Stimulated activated CD4-positive, alpha-beta T cell treated with anti-CD3 and anti-CD28 coated beads, Interleukin-4, amount 100 ng/mL, for 24 hours (primary cell): ENCODE measurements at regions not wholly inside any gene's neighbourhood (a gene's known extent, or its start where the extent isn't known, plus 50 kb on each side); places are given as distances from the start of the nearest gene placed in this dataset.
"Not testable (repeated sequence)": the region's sequence is repeated elsewhere in the genome, so short reads cannot be mapped to it uniquely, and the experiment has no call there.

ENCODE experiments used
- DNase-seq: peaks from one replicate; pipeline ENCODE4 v3.0.0-alpha.2; 2020

GRCh38 chr16:72590151-72590937, 418.4 kb upstream of the PMFBP1 start:
- no peak for DNase-seq

- DNase-seq: no peak
Measured at GRCh38 chr16:72588551-72588950, 416.6 kb upstream of the PMFBP1 start.

GRCh38 chr16:72578061-72578460, 406.1 kb upstream of the PMFBP1 start:
- not testable (repeated sequence) for DNase-seq

- no peak for DNase-seq
Measured at GRCh38 chr16:72576189-72576588, 404.2 kb upstream of the PMFBP1 start.

GRCh38 chr16:72569677-72570076, 397.7 kb upstream of the PMFBP1 start:
- DNase-seq: no peak

GRCh38 chr16:72568502-72568901, 396.5 kb upstream of the PMFBP1 start:
- DNase-seq: no peak

GRCh38 chr16:72566174-72566573, 394.2 kb upstream of the PMFBP1 start:
- no peak for DNase-seq

- no peak for DNase-seq
Measured at GRCh38 chr16:72565106-72565505, 393.2 kb upstream of the PMFBP1 start.

GRCh38 chr16:72560617-72561016, 388.7 kb upstream of the PMFBP1 start:
- DNase-seq: no peak

GRCh38 chr16:72558501-72558900, 386.5 kb upstream of the PMFBP1 start:
- DNase-seq: no peak

- DNase-seq: no peak
Measured at GRCh38 chr16:72554935-72555334, 383.0 kb upstream of the PMFBP1 start.

- DNase-seq: no peak
Measured at GRCh38 chr16:72552654-72553053, 380.7 kb upstream of the PMFBP1 start.

GRCh38 chr16:72551649-72552048, 379.7 kb upstream of the PMFBP1 start:
- no peak for DNase-seq

- DNase-seq: no peak
Measured at GRCh38 chr16:72549878-72550277, 377.9 kb upstream of the PMFBP1 start.

- DNase-seq: no peak
Measured at GRCh38 chr16:72542102-72542501, 370.1 kb upstream of the PMFBP1 start.

GRCh38 chr16:72537664-72538063, 365.7 kb upstream of the PMFBP1 start:
- no peak for DNase-seq

- no peak for DNase-seq
Measured at GRCh38 chr16:72536723-72537435, 364.9 kb upstream of the PMFBP1 start.

GRCh38 chr16:72532906-72533410, 361.0 kb upstream of the PMFBP1 start:
- DNase-seq: no peak

GRCh38 chr16:72530434-72530833, 358.5 kb upstream of the PMFBP1 start:
- no peak for DNase-seq

GRCh38 chr16:72523087-72523486, 351.1 kb upstream of the PMFBP1 start:
- DNase-seq: no peak

GRCh38 chr16:72517154-72517553, 345.2 kb upstream of the PMFBP1 start:
- DNase-seq: no peak

- no peak for DNase-seq
Measured at GRCh38 chr16:72511171-72511570, 339.2 kb upstream of the PMFBP1 start.

GRCh38 chr16:72508191-72508590, 336.2 kb upstream of the PMFBP1 start:
- DNase-seq: no peak

- no peak for DNase-seq
Measured at GRCh38 chr16:72502594-72503005, 330.6 kb upstream of the PMFBP1 start.
